ENCODE measurements at regions not wholly inside any gene's neighbourhood (a gene's known extent, or its start where the extent isn't known, plus 50 kb on each side); places are given as distances from the start of the nearest gene placed in this dataset.
"Not testable (repeated sequence)": the region's sequence is repeated elsewhere in the genome, so short reads cannot be mapped to it uniquely, and the experiment has no call there.

GRCh38 chr18:6537475-6537874 is 122.8 kb upstream of the L3MBTL4 start:
- DNase-seq: no peak

- DNase-seq: peak; percentile 77
These were observed 126.5 kb upstream of the L3MBTL4 start for GRCh38 chr18:6541131-6541679.

DNA sequence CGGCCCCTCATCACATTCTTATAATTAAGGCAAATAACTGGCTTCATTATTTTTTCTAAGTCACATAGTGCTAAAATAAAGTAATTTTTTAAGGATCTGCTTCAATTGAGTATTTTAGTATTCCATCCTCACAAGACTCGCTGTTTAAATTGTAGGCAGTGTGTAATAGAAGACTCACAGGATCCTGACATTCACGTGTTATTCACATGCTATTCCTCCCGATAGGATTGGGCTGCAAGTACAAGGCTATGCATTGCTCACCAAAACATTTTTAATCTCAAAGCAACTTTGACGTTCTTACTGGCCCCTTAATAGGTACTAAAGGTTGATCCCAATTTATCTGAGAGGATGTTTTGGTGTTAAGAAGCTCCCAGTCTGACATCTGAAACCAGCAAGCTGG is 127.6 kb upstream of the L3MBTL4 start:
- DNase-seq: no peak

- DNase-seq: peak; percentile 73
These were observed 128.7 kb upstream of the L3MBTL4 start for GRCh38 chr18:6543330-6543908.

DNA sequence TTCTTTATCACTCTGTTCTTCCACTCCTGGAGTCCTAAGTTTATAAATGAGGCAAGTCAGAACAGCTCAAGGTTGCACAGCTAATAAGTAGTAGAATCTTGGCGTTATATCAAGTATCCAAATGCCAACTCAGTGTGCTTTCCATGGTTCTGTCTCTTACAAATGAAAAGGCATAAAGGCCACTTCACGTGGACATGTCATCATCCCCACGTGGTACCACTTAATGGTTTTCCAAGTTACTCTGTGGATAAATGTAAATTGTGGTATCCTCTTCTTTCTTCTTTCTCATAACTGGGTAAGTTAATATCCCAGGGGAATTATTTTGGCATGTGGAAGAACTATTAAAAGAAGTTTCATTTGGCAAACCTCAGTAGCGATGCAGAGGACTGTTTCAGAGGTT is 131.5 kb upstream of the L3MBTL4 start:
- peak; percentile 10 for DNase-seq

DNA sequence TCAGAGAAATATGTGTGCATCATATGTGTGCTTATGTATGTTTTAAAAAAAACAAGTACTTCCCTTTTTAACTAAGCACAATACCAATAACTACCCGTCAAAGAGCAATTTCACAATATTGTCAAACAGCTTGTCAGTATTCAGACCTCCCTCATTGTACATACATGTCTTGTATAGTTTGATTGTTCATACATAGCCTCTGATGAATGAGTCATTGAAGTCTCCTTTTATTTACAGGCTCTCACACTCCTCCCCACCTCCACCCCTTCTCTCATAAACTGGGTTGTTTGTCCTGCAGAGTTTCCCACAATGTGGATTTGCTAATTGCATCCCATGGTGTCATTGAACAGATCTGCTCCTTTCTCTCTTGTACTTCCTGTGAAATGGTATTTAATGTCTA is 132.8 kb upstream of the L3MBTL4 start:
- no peak for DNase-seq

DNA sequence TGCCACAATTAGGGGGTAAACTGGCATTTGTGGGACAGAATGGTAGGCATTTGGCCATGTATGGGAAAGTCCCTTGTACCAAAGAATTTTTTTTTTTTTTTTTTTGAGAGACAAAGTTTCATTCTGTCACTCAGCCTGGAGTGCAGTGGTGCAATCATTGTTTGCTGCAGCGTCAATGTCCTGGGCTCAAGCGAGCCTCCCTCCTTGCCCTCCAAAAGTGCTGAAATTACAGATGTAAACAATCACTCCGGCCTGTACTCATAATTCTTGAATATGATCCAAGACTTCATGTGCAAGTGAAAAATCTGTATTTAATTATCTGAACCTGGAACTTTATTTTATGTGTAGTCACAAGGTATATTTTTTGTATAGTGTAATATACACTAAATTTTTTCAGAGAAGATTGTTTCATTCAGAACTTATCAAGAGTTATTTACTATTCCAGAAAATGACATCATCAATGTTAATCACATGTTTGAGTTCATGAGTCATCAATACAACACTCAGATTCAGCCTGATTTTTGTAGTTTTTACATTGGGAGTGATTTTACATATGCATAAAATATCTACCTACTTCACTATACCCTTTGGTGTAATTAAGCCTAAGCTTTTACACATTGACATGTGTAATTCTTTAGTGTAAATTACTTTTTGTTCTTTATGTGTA is 138.7 kb upstream of the L3MBTL4 start:
- DNase-seq: no peak

DNA sequence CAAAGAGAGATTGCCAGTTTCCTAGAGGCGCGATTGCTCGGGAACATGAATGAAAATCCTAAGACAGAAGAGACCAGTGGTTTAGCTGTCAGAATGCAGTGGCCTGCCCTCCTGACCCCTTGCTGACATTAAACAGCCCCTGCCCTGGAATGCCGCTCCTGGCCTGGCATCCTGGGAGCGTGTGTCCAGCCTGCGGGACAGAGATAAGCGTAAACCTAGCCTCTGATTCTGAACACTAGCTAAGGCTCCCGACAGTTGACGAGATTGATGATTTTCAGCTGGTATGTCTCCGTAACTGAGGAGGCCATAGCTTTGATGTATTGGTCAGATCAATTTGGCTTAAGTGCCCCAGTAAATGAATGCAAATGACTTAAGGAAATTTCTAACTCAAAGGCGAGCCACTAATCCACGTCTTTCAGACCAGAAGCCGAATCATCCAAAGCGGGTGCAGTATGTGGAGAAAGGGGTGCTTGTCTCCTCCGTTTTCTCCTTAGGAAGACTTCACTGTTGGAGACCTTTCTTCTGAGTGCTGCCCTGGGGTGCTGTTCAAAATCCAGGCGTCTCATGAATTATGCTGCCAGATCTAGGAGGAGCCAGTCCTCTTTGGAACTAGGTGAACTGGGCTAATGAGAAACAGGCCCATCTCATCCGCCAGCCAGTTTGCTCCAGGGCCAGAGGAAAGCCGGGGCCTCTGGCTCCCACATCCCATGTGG is 142.5 kb upstream of the L3MBTL4 start:
- DNase-seq: no peak

DNA sequence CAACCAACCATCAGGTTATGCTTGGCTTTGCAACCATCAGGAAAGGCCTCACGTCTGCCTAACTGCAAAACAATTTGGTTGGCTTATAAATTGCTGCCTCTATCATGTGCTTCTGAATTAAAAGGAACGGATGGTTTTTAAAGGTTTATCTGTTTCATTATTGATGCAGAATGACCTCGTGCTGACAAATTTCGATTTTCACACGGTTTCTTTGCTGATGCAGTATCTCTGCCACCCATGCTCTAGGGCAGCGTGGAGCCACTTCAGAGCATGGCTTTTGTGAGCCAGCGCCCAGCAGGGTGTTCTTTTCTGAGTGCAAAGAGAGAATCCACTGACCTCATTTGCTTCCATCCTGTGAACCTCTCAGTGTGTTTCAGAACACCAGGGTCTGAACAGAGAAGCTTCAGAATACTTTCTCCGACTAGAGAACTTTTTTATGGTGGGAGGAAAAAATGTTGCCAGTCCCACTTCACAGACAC is 143.1 kb upstream of the L3MBTL4 start:
- DNase-seq: no peak

DNA sequence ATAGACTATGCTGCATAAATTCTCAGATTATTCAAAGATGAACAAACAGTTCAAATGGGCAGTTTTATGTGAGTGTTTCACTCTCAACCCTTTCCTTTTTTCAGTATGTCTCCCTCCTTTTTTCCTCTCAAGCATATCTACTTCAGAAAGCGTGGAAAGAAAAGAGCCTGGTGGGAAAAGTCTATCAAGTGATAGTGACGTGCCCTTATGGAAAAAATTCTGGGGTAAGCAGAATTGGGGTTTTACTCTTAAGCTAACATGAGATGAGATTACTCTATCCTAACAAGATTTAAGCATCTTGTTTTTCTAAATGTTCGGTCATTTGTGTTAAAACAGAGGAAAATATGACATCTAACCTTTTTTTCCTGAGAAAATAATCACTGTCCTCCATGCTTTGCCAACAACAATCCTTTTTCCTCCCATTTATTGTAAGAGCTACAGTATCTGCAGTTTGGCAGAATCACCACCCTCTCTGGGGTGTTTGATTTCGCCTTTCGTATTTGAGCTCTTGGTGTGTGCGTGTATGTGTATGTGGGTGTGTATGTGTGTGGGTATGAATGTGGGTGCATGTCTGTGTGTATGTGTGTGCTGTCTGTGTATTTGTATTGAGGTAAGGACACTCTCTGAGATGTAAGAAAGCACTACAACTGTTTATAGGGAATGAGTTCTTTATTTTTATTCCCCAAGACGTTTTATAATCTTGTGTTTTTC is 143.9 kb upstream of the L3MBTL4 start:
- no peak for DNase-seq

DNA sequence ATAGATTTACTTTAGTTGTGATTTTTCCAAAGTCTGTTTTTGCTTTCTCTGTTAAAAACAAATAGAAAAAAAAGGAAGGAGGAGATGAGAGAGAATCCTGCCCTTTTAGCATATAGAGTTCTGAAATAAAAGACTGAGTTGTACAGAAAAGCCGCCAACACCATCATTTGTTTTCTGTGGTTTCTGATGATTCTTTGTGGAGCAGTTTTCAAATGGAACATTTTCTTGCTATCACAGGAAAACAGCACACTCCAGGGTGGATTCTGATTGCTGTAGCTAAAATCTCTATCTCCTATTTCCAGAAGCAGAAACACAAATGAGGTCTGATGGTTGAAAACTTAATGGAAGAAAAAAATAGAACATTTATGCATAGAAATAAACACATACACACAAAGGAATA is 144.6 kb upstream of the L3MBTL4 start:
- DNase-seq: no peak

DNA sequence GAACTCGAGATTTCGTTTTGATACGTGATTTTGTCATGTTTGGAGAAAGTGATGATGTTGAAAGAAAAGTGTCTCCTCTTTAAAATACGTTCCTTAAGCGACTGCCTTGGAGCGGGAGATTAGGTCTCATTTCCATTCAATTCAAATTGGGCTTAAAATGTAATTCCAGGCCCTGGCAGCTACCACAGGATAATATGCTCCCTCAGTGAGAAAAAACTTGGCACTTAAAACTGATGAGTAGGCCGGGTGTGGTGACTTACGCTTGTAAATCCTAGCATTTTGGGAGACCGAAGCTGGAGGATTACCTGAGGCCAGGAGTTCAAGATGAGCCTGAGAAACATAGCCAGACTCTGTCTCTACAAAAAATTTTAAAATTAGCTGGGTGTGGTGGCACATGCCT is 146.3 kb upstream of the L3MBTL4 start:
- DNase-seq: no peak

DNA sequence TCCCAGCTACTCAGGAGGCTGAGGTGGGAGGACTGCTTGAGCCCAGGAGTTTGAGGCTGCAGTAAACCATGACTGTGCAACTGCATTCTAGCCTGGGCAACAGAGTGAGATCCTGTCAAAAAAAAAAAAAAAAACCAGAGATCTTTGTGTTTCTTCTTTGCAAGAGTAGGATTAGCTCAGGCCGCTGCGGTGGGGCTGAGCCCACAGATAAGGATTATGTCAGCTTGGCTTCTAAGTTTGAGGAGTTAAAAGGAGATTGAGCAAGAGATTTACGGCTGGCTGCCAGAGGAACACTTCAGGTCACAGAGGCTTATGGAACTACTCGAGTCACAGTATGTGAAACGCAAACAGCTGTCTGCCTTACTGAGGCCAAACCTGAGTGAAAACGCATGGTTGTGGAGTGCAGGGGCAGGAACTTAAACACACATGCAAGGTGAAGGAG is 146.7 kb upstream of the L3MBTL4 start:
- peak; percentile 51 for DNase-seq

DNA sequence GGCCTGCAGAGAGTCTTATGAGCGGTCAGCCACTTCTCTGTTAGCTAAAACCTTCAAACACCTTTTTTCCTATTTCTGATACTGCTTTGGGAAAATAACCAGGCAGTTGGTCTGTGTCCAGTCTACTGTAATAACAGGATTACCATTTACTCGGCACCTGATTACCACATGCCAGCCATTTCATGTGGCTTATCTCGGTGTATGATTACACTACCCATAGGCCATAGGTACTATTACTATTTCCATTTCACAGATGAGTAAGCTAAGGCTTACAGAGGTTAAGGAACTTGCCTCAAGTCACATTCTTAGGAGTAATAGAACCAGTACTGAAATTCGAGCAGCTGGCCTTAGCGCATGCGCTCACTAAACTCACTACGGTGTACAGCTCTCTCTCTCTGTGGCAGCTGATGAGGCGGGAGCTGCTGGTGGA is 147.2 kb upstream of the L3MBTL4 start:
- peak; percentile 36 for DNase-seq

DNA sequence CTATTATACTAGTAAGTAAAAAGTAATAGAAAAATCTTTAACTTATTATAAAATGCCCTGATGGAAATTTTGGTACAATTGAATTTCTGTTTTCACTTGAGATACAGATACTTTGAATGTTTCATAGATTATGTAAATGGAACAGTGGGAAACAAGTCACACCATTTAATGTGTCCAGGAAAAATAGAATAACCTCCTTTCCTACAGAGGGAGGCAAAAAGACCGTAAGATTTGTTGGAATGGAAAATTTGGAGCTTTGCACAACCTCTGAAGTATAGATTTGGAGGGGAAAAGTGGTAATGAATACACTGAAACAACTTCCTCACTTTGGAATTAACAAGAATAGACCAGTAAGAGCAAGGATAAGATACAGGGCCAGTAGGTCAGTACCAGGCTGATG is 149.2 kb upstream of the L3MBTL4 start:
- no peak for DNase-seq

GRCh38 chr18:6564950-6565814 is 150.5 kb upstream of the L3MBTL4 start:
- no peak for DNase-seq

- no peak for DNase-seq
These were observed 151.0 kb upstream of the L3MBTL4 start for GRCh38 chr18:6565815-6566081.

- no peak for DNase-seq
These were observed 151.7 kb upstream of the L3MBTL4 start for GRCh38 chr18:6566338-6566911.

GRCh38 chr18:6569813-6570212 is 155.1 kb upstream of the L3MBTL4 start:
- DNase-seq: no peak

DNA sequence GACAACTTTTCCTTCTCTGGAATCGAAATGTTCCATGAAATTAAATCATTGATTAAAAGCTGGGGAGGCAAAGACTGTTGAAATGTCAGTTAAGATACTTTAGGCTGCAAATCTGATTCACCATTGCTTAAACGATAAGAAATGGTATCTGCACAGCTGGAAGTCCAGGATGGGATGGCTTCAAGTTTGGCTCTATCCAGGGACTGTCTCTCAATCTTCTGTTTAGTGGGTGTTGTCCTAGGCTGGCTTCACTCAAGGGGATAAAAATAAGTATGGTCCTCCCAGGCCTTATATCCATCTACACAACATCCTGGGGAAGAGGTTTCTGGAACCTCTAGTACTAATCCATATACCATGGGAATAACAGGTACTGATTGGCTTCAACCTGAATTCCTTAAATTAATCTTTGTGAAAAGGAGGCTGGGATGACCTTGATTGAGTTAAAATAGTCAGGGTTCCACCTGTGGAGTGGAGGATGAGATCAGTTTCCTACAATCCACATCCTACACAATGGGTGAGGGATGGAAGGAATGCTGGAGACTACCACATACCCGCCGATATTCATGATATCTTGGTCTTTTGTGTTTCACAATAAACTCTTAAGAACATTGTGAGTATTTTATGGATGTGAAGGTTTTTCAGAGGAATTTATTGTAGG is 156.0 kb upstream of the L3MBTL4 start:
- no peak for DNase-seq

- no peak for DNase-seq
These were observed 156.5 kb upstream of the L3MBTL4 start for GRCh38 chr18:6571239-6571602.

DNA sequence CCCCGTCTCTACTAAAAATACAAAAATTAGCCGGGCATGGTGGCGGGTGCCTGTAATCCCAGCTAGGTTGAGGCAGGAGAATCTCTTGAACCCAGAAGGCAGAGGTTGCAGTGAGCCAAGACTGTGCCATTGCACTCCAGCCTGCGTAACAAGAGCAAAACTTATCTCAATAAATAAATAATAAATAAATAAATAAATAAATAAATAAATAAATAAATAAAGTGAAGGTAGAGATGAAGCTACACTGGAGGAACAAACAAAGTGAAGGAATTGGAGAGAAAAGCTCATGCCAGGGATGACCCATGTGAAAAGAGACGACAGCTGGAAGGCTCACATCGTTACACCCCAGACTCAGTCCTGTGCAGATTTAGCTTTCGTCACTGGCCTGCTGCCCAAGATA is 157.3 kb upstream of the ARHGAP28 start:
- not testable (repeated sequence) for DNase-seq

All from NCI-H2171 treated with DMSO at 0.1 percent for 48 hours (cell line).